ENCODE measurements at regions not wholly inside any gene's neighbourhood (a gene's known extent, or its start where the extent isn't known, plus 50 kb on each side); places are given as distances from the start of the nearest gene placed in this dataset.

DNA sequence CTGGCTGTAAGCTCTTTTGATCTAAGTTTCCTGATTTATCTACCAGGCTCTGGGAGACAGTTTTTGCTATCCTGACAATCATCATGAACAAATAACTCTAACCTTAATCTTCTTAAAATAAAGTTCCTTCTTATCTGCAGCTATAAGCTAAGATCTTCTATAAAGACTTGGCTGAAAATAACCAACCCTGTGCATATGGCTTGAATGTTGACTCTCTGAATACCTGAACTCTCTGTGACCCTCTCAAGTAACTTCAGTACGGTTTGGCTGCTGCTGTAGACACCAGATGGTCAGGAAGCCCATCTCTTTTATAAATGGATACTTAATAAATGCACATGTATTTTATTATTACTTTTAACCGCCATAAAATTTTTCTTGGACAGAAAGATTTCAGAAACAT, 412.4 kb upstream of the CBLB start:
- no peak for TF ChIP-seq GABPA (IDR thresholded peaks at IDR 0.05; ENCODE audit: low read depth)
- Histone ChIP-seq H3K4me3 (replicated peaks; ENCODE audit: insufficient read depth, low read length) (no peak overlapping the region), H3K27ac (replicated peaks) (no peak overlapping the region), H3K27me3 (ENCODE audit: insufficient read depth, poor library complexity, severe bottlenecking) (no peaks in the 10 kb centered on the region)
- no peak for DNase-seq (ENCODE audit: low read depth in 1 of 2, low spot score in 1 of 2)

DNA sequence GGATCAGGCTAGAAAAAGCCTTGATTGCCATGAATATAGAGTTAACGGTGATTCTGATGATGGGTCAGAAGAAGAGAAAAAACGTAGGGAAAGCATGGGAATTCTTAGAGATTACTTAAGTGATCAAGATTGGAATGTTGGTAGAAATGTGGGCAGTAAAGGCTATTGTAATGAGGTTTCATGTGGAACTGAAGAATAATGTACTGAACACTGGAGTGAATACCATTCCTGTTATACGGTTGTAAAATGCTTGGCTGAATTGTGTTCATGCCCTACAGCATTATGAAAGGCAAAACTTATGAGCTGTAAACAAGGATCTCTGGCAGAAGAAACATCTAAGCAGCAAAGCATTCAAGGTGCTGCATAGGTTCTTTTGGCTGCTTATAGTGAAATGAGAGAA, 414.1 kb upstream of the CBLB start:
- no peak overlapping the region for H3K27ac ChIP-seq (replicated peaks)
- TF ChIP-seq, protein P1, sequence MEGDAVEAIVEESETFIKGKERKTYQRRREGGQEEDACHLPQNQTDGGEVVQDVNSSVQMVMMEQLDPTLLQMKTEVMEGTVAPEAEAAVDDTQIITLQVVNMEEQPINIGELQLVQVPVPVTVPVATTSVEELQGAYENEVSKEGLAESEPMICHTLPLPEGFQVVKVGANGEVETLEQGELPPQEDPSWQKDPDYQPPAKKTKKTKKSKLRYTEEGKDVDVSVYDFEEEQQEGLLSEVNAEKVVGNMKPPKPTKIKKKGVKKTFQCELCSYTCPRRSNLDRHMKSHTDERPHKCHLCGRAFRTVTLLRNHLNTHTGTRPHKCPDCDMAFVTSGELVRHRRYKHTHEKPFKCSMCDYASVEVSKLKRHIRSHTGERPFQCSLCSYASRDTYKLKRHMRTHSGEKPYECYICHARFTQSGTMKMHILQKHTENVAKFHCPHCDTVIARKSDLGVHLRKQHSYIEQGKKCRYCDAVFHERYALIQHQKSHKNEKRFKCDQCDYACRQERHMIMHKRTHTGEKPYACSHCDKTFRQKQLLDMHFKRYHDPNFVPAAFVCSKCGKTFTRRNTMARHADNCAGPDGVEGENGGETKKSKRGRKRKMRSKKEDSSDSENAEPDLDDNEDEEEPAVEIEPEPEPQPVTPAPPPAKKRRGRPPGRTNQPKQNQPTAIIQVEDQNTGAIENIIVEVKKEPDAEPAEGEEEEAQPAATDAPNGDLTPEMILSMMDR (IDR thresholded peaks at IDR 0.05; ENCODE audit: insufficient read depth, low read length) = no peak
- TF ChIP-seq GABPA (IDR thresholded peaks at IDR 0.05; ENCODE audit: low read depth) (no peak), POLR2AphosphoS5 (IDR thresholded peaks at IDR 0.05; ENCODE audit: low read depth) (no peak), SPI1 (IDR thresholded peaks at IDR 0.05; ENCODE audit: borderline replicate concordance, low read depth) (no peak)
- TF ChIP-seq, protein P2, sequence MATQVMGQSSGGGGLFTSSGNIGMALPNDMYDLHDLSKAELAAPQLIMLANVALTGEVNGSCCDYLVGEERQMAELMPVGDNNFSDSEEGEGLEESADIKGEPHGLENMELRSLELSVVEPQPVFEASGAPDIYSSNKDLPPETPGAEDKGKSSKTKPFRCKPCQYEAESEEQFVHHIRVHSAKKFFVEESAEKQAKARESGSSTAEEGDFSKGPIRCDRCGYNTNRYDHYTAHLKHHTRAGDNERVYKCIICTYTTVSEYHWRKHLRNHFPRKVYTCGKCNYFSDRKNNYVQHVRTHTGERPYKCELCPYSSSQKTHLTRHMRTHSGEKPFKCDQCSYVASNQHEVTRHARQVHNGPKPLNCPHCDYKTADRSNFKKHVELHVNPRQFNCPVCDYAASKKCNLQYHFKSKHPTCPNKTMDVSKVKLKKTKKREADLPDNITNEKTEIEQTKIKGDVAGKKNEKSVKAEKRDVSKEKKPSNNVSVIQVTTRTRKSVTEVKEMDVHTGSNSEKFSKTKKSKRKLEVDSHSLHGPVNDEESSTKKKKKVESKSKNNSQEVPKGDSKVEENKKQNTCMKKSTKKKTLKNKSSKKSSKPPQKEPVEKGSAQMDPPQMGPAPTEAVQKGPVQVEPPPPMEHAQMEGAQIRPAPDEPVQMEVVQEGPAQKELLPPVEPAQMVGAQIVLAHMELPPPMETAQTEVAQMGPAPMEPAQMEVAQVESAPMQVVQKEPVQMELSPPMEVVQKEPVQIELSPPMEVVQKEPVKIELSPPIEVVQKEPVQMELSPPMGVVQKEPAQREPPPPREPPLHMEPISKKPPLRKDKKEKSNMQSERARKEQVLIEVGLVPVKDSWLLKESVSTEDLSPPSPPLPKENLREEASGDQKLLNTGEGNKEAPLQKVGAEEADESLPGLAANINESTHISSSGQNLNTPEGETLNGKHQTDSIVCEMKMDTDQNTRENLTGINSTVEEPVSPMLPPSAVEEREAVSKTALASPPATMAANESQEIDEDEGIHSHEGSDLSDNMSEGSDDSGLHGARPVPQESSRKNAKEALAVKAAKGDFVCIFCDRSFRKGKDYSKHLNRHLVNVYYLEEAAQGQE (IDR thresholded peaks at IDR 0.05; ENCODE audit: insufficient replicate concordance, low read depth) = no peak
- H3K27me3 ChIP-seq (ENCODE audit: insufficient read depth, poor library complexity, severe bottlenecking) = no peaks in the 10 kb centered on the region
- no peak overlapping the region for H3K4me3 ChIP-seq (replicated peaks; ENCODE audit: insufficient read depth, low read length)
- no peak for DNase-seq (ENCODE audit: low read depth in 1 of 2, low spot score in 1 of 2)

DNA sequence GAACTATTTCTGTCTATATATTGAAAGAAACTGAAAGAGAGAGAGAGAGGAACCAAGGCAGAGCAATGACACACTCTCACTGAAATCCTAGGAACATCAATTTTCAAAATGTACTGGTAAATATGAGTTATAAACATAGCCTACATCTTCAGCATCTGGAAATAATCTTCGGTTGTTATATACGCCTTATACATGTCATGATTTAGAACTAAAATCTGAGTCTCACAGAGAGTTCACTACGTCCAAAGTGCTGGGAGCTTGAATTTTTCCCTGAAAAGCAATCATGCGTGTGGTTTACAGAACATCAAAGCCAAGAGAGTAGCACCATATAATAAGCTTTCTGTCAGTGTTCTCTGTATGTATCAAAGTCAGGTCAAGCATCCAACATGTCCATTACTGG, 420.0 kb upstream of the CBLB start:
- Histone ChIP-seq H3K27me3 (ENCODE audit: insufficient read depth, poor library complexity, severe bottlenecking) (no peaks in the 10 kb centered on the region), H3K27ac (replicated peaks) (no peak overlapping the region), H3K4me3 (replicated peaks; ENCODE audit: insufficient read depth, low read length) (no peak overlapping the region)
- DNase-seq (ENCODE audit: low read depth in 1 of 2, low spot score in 1 of 2) = no peak
- TF ChIP-seq, protein P1 (IDR thresholded peaks at IDR 0.05; ENCODE audit: insufficient read depth, low read length) = no peak
- no peak for TF ChIP-seq POLR2AphosphoS5 (IDR thresholded peaks at IDR 0.05; ENCODE audit: low read depth)
- TF ChIP-seq, protein P2 (IDR thresholded peaks at IDR 0.05; ENCODE audit: insufficient replicate concordance, low read depth) = no peak

DNA sequence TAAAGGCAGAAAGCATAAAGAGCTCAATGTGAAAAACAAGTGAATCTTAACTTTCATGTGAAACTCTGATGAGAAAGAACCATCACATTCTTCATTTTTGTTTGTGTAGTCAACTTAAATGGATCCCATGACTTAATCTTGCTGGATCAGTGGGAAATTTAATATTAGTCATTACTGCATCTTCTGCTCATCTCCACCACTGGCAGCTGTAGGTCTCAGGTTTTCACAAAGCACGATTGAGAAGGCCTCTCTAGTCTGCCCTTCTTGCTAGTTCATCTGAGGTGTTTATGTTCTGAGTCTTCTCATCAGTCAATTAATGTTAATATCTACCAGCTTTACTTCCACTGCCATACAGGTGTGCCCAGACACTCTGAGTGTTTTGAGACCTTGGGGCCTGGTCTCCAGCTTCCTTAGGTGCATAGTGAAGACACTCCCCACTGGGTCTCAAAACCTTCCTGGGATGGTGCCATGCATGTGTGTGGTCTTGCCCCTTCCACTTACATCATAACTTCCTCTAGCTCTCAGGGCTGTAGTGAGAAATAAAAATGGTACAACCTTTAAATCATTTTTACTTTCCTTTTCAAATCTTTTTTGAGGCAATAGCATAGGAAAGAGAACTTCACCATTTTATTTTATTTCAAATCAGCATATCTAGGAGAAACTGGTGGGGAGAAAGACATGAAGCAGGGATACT, 421.6 kb upstream of the CBLB start:
- no peak overlapping the region for H3K27ac ChIP-seq (replicated peaks)
- H3K4me3 ChIP-seq (replicated peaks; ENCODE audit: insufficient read depth, low read length) = no peak overlapping the region
- no peaks in the 10 kb centered on the region for H3K27me3 ChIP-seq (ENCODE audit: insufficient read depth, poor library complexity, severe bottlenecking)
- TF ChIP-seq GABPA (IDR thresholded peaks at IDR 0.05; ENCODE audit: low read depth) (no peak), POLR2AphosphoS5 (IDR thresholded peaks at IDR 0.05; ENCODE audit: low read depth) (no peak), SPI1 (IDR thresholded peaks at IDR 0.05; ENCODE audit: borderline replicate concordance, low read depth) (no peak)
- DNase-seq (ENCODE audit: low read depth in 1 of 2, low spot score in 1 of 2) = no peak

DNA sequence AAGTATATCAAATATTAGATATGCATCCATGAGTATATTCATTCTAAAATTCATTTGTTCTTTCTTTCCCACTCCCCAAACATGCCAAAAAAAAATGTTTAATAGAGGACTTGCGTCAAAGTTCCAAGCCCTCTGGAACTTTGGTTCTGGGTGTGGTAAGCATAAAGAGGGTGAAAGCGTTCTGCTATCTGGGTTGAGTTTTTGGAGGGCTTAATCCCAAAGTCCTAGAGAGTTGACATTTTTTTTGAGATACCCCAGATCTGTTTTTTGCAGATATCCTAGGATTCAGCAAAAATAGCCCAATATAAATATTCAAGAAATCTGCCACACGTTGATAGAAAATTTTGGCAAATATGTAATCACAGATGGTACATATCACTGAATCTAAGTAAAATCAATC, 424.3 kb upstream of the CBLB start:
- no peak overlapping the region for H3K27ac ChIP-seq (replicated peaks)
- no peak overlapping the region for H3K4me3 ChIP-seq (replicated peaks; ENCODE audit: insufficient read depth, low read length)
- no peak for DNase-seq (ENCODE audit: low read depth in 1 of 2, low spot score in 1 of 2)
- TF ChIP-seq, protein P2 (IDR thresholded peaks at IDR 0.05; ENCODE audit: insufficient replicate concordance, low read depth) = no peak
- TF ChIP-seq POLR2AphosphoS5 (IDR thresholded peaks at IDR 0.05; ENCODE audit: low read depth) = no peak
- no peak for TF ChIP-seq SPI1 (IDR thresholded peaks at IDR 0.05; ENCODE audit: borderline replicate concordance, low read depth)
- TF ChIP-seq, protein P1 (IDR thresholded peaks at IDR 0.05; ENCODE audit: insufficient read depth, low read length) = no peak
- no peak for TF ChIP-seq GABPA (IDR thresholded peaks at IDR 0.05; ENCODE audit: low read depth)
- H3K27me3 ChIP-seq (ENCODE audit: insufficient read depth, poor library complexity, severe bottlenecking) = no peaks in the 10 kb centered on the region

Data from HL-60 (cell line).